H1 (cell line): ENCODE measurements at regions not wholly inside any gene's neighbourhood (a gene's known extent, or its start where the extent isn't known, plus 50 kb on each side); places are given as distances from the start of the nearest gene placed in this dataset.

Source experiments
- ASH2L ChIP-seq: fragments of 200-600, 300-600 bp; sonication (generic); IDR thresholded peaks from one replicate; pipeline ENCODE4 v1.7.1; 2017; ENCODE audit warnings: low read length
- CEBPB ChIP-seq: IDR thresholded peaks from 2 replicates; pipeline ENCODE4 v1.6.1; 2012; ENCODE audit warnings: low read depth, low read length
- CTBP2 ChIP-seq: IDR thresholded peaks from 2 replicates; pipeline ENCODE4 v1.7.0; 2011; ENCODE audit warnings: borderline replicate concordance, mild to moderate bottlenecking, moderate library complexity, mixed read lengths, low read length; ENCODE audit not compliant: insufficient read depth, insufficient read length
- JUND ChIP-seq: IDR thresholded peaks from 2 replicates; pipeline ENCODE4 v1.6.1; 2011; ENCODE audit warnings: mild to moderate bottlenecking, improper control_type of control experiment, low read length
- POLR2A ChIP-seq, 2 experiments: IDR thresholded peaks; 1 replicate in 1 of 2; 2 replicates in 1 of 2; pipeline ENCODE4 v1.6.1; 2011; ENCODE audit warnings: low read depth in 2 of 2, low read length in 2 of 2, mild to moderate bottlenecking in 2 of 2; ENCODE audit errors: control extremely low read depth in 1 of 2
- RAD21 ChIP-seq, 2 experiments: IDR thresholded peaks in 1 of 2; conservative IDR thresholded peaks in 1 of 2; 2 replicates each; pipeline ENCODE4 v1.6.1; 2011; ENCODE audit warnings: low read depth in 2 of 2, low read length in 2 of 2, improper control_type of control experiment in 1 of 2, inconsistent platforms in 1 of 2, mild to moderate bottlenecking in 1 of 2, moderate library complexity in 1 of 2
- SIN3A ChIP-seq, 2 experiments: IDR thresholded peaks in 1 of 2; conservative IDR thresholded peaks in 1 of 2; 2 replicates each; pipeline ENCODE4 v1.6.1; 2011 to 2012; ENCODE audit warnings: low read length in 2 of 2, improper control_type of control experiment in 1 of 2, low read depth in 1 of 2, mild to moderate bottlenecking in 1 of 2
- SIRT6 ChIP-seq: IDR thresholded peaks from one replicate; pipeline ENCODE4 v1.7.1; 2012; ENCODE audit warnings: low read length, inconsistent platforms
- SP1 ChIP-seq: IDR thresholded peaks from 2 replicates; pipeline ENCODE4 v1.6.1; 2011; ENCODE audit warnings: low read depth, low read length
- TAF1 ChIP-seq: IDR thresholded peaks from 2 replicates; pipeline ENCODE4 v1.6.1; 2011; ENCODE audit warnings: mild to moderate bottlenecking, low read depth, low read length
- TAF7 ChIP-seq: optimal IDR thresholded peaks from 2 replicates; pipeline ENCODE3; 2011; ENCODE audit warnings: low read depth, mild to moderate bottlenecking, inconsistent platforms, low read length, moderate library complexity, borderline replicate concordance
- TBP ChIP-seq: IDR thresholded peaks from 2 replicates; pipeline ENCODE4 v1.6.1; 2011; ENCODE audit warnings: low read depth, low read length, improper control_type of control experiment
- YY1 ChIP-seq: IDR thresholded peaks from 2 replicates; pipeline ENCODE4 v1.6.1; 2011; ENCODE audit warnings: low read depth, mild to moderate bottlenecking, low read length
- TF ChIP-seq, protein P1 (sequence below): fragments of 300-600 bp; sonication (generic); IDR thresholded peaks from 2 replicates; pipeline ENCODE4 v1.7.1; 2012; ENCODE audit warnings: low read length, moderate library complexity, mild to moderate bottlenecking, inconsistent platforms; ENCODE audit not compliant: insufficient replicate concordance

DNA sequence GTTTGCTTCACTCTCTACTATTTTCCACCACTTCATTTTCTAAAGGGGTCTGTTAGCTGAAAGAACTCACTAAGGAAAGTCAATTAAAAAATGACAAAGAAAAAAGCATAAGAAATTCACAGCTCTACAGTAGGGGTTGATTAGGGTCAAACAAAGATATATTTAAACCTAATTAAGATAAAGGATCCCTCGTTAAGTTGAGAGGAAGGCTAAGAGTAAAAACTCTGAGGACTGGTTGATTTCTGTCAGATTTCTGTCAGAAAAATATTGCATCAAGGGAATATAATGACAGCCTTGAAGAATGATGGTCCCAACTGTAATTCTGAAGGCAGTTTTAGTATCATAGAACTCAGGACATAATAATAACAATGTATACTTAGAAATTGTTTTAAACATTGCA lies 218.0 kb downstream of the QDPR start (continued):
- TF ChIP-seq, protein P1, sequence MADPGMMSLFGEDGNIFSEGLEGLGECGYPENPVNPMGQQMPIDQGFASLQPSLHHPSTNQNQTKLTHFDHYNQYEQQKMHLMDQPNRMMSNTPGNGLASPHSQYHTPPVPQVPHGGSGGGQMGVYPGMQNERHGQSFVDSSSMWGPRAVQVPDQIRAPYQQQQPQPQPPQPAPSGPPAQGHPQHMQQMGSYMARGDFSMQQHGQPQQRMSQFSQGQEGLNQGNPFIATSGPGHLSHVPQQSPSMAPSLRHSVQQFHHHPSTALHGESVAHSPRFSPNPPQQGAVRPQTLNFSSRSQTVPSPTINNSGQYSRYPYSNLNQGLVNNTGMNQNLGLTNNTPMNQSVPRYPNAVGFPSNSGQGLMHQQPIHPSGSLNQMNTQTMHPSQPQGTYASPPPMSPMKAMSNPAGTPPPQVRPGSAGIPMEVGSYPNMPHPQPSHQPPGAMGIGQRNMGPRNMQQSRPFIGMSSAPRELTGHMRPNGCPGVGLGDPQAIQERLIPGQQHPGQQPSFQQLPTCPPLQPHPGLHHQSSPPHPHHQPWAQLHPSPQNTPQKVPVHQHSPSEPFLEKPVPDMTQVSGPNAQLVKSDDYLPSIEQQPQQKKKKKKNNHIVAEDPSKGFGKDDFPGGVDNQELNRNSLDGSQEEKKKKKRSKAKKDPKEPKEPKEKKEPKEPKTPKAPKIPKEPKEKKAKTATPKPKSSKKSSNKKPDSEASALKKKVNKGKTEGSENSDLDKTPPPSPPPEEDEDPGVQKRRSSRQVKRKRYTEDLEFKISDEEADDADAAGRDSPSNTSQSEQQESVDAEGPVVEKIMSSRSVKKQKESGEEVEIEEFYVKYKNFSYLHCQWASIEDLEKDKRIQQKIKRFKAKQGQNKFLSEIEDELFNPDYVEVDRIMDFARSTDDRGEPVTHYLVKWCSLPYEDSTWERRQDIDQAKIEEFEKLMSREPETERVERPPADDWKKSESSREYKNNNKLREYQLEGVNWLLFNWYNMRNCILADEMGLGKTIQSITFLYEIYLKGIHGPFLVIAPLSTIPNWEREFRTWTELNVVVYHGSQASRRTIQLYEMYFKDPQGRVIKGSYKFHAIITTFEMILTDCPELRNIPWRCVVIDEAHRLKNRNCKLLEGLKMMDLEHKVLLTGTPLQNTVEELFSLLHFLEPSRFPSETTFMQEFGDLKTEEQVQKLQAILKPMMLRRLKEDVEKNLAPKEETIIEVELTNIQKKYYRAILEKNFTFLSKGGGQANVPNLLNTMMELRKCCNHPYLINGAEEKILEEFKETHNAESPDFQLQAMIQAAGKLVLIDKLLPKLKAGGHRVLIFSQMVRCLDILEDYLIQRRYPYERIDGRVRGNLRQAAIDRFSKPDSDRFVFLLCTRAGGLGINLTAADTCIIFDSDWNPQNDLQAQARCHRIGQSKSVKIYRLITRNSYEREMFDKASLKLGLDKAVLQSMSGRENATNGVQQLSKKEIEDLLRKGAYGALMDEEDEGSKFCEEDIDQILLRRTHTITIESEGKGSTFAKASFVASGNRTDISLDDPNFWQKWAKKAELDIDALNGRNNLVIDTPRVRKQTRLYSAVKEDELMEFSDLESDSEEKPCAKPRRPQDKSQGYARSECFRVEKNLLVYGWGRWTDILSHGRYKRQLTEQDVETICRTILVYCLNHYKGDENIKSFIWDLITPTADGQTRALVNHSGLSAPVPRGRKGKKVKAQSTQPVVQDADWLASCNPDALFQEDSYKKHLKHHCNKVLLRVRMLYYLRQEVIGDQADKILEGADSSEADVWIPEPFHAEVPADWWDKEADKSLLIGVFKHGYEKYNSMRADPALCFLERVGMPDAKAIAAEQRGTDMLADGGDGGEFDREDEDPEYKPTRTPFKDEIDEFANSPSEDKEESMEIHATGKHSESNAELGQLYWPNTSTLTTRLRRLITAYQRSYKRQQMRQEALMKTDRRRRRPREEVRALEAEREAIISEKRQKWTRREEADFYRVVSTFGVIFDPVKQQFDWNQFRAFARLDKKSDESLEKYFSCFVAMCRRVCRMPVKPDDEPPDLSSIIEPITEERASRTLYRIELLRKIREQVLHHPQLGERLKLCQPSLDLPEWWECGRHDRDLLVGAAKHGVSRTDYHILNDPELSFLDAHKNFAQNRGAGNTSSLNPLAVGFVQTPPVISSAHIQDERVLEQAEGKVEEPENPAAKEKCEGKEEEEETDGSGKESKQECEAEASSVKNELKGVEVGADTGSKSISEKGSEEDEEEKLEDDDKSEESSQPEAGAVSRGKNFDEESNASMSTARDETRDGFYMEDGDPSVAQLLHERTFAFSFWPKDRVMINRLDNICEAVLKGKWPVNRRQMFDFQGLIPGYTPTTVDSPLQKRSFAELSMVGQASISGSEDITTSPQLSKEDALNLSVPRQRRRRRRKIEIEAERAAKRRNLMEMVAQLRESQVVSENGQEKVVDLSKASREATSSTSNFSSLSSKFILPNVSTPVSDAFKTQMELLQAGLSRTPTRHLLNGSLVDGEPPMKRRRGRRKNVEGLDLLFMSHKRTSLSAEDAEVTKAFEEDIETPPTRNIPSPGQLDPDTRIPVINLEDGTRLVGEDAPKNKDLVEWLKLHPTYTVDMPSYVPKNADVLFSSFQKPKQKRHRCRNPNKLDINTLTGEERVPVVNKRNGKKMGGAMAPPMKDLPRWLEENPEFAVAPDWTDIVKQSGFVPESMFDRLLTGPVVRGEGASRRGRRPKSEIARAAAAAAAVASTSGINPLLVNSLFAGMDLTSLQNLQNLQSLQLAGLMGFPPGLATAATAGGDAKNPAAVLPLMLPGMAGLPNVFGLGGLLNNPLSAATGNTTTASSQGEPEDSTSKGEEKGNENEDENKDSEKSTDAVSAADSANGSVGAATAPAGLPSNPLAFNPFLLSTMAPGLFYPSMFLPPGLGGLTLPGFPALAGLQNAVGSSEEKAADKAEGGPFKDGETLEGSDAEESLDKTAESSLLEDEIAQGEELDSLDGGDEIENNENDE, result no peak
- TF ChIP-seq ASH2L, result no peak
- TF ChIP-seq SIRT6, result no peak
- no peak for TF ChIP-seq SP1
- TF ChIP-seq RAD21 (IDR thresholded peaks at IDR 0.05 in 1 of 2, conservative IDR thresholded peaks at IDR 0.05 in 1 of 2; ENCODE audit: low read depth in 2 of 2, low read length in 2 of 2), result no peak
- no peak for TF ChIP-seq TBP
- no peak for TF ChIP-seq TAF7
- no peak for TF ChIP-seq YY1
- no peak for TF ChIP-seq CEBPB
- TF ChIP-seq TAF1, result no peak
- TF ChIP-seq POLR2A (IDR thresholded peaks at IDR 0.05; ENCODE audit: control extremely low read depth in 1 of 2, low read depth in 2 of 2, low read length in 2 of 2), result no peak
- TF ChIP-seq SIN3A (conservative IDR thresholded peaks at IDR 0.05 in 1 of 2, IDR thresholded peaks at IDR 0.05 in 1 of 2; ENCODE audit: low read depth in 1 of 2, low read length in 2 of 2), result no peak
- TF ChIP-seq CTBP2, result no peak
- no peak for TF ChIP-seq JUND
